Spleen (tissue), 11 donors: ENCODE measurements at regions not wholly inside any gene's neighbourhood (a gene's known extent, or its start where the extent isn't known, plus 50 kb on each side); places are given as distances from the start of the nearest gene placed in this dataset.

Experiments
- DNase-seq: peaks from one replicate; pipeline ENCODE4 v3.0.0-alpha.2; 2020
- H3K27ac ChIP-seq, 8 donors: fragments of 200-600 bp; sonication (generic) in 7 of 8; 1 replicate in 4 of 8; 2 replicates in 4 of 8; pipeline versions ENCODE4 v1.5.0 to v1.8.0; 2016 to 2021; ENCODE audit warnings: inconsistent platforms in 4 of 8, mild to moderate bottlenecking in 4 of 8, moderate library complexity in 1 of 8
- H3K27me3 ChIP-seq, 7 donors: fragments of 200-600 bp; sonication (generic) in 6 of 7; replicated peaks in 1 of 7; 1 replicate in 4 of 7; 2 replicates in 3 of 7; pipeline versions ENCODE4 v1.5.0 to v1.8.0; 2016 to 2021; ENCODE audit warnings: inconsistent platforms in 3 of 7, mild to moderate bottlenecking in 1 of 7
- H3K36me3 ChIP-seq, 6 donors: fragments of 200-600 bp; sonication (generic) in 5 of 6; 1 replicate in 4 of 6; 2 replicates in 2 of 6; pipeline versions ENCODE4 v1.5.0 to v1.8.0; 2016 to 2021; ENCODE audit warnings: inconsistent platforms in 2 of 6
- H3K4me1 ChIP-seq, 6 donors: fragments of 200-600 bp; sonication (generic) in 5 of 6; 1 replicate in 3 of 6; 2 replicates in 3 of 6; pipeline versions ENCODE4 v1.5.0 to v1.8.0; 2016 to 2021; ENCODE audit warnings: inconsistent platforms in 3 of 6
- H3K4me3 ChIP-seq, 8 donors: fragments of 200-600 bp; sonication (generic) in 7 of 8; 1 replicate in 4 of 8; 2 replicates in 4 of 8; pipeline versions ENCODE4 v1.5.0 to v1.8.0; 2016 to 2021; ENCODE audit warnings: inconsistent platforms in 4 of 8, mild to moderate bottlenecking in 4 of 8, moderate library complexity in 2 of 8
- H3K9me3 ChIP-seq, 8 donors: fragments of 200-600 bp; sonication (generic) in 7 of 8; 1 replicate in 4 of 8; 2 replicates in 4 of 8; pipeline versions ENCODE4 v1.5.0 to v1.8.0; 2016 to 2021; ENCODE audit warnings: inconsistent platforms in 4 of 8
- CTCF ChIP-seq, 11 experiments: fragments of 200-600 bp in 7 of 11; fragments of 450-650 bp in 4 of 11; sonication (generic) in 4 of 11; IDR thresholded peaks in 8 of 11; conservative IDR thresholded peaks in 3 of 11; 1 replicate in 7 of 11; 2 replicates in 4 of 11; pipeline versions ENCODE4 v1.4.0 to v1.8.0; 2016 to 2021; ENCODE audit warnings: antibody characterized with exemption in 11 of 11, inconsistent platforms in 4 of 11, mild to moderate bottlenecking in 1 of 11
- POLR2A ChIP-seq, 3 donors: fragments of 450-650 bp; IDR thresholded peaks; one replicate each; pipeline ENCODE4 v1.5.1; 2017; ENCODE audit warnings: antibody characterized with exemption in 3 of 3, mild to moderate bottlenecking in 1 of 3
- POLR2AphosphoS5 ChIP-seq, 3 donors: sonication (generic); formaldehyde crosslinking; IDR thresholded peaks; one replicate each; pipeline ENCODE4 v1.5.1; 2017; ENCODE audit warnings: antibody characterized with exemption in 3 of 3
- WGBS, 5 donors: extraction: QIAGEN DNeasy Blood & Tissue Kit in 3 of 5; methylation state at CpG; one replicate each; pipeline versions ENCODE4 v1.1.5 to v1.1.7; 2013 to 2018; 5-methylcytosine and 5-hydroxymethylcytosine counted together
- intact Hi-C: fragments of 100-400 bp; cut with DNase I; formaldehyde crosslinking; loops from one replicate; pipeline ENCODE4 v1.15.0; 2023; ENCODE audit warnings: low total_unique reads
- donor health status: healthy with polysubstance abuse.
- donor health status: DM: no; HTN: no; CAD: no; lungs with moderate emphysema.
- donor health status: DM: no; HTN: no; CAD: no.
- donor health status: Bipolar disorder and iron deficiency.
- donor health status: healthy.
- donor health status: DM: no; HTN: no; CAD: no.
- donor health status: DM: yes; HTN: yes; CAD: no.

GRCh38 chr11:72507050-72507449, 72.7 kb upstream of the CLPB start:
- Histone ChIP-seq H3K36me3 (no peaks in the 10 kb centered on the region), H3K9me3 (peaks cover 0 to 49% (median 31%) of the 10 kb centered on the region in 8 donors), H3K27ac (no peak overlapping the region), H3K4me3 (no peak overlapping the region), H3K4me1 (no peaks in the 10 kb centered on the region), H3K27me3 (no peaks in the 10 kb centered on the region)
- no peak for DNase-seq
- TF ChIP-seq CTCF (IDR thresholded peaks at IDR 0.05 in 8 of 11, conservative IDR thresholded peaks at IDR 0.05 in 3 of 11) (no peak), POLR2AphosphoS5 (IDR thresholded peaks at IDR 0.05) (no peak), POLR2A (IDR thresholded peaks at IDR 0.05) (no peak)
- WGBS, 5 donors, result 84 to 94% (median 91%) methylated on average over 2 of the region's 2 CpGs
- intact Hi-C loops, result no loop called here

GRCh38 chr11:72497731-72498130, 63.4 kb upstream of the CLPB start:
- Histone ChIP-seq H3K27me3 (no peaks in the 10 kb centered on the region), H3K9me3 (peaks cover 3 to 16% (median 14%) of the 10 kb centered on the region in 8 donors), H3K4me1 (no peaks in the 10 kb centered on the region), H3K36me3 (no peaks in the 10 kb centered on the region), H3K4me3 (no peak overlapping the region), H3K27ac (no peak overlapping the region)
- TF ChIP-seq CTCF (IDR thresholded peaks at IDR 0.05 in 8 of 11, conservative IDR thresholded peaks at IDR 0.05 in 3 of 11) (no peak), POLR2AphosphoS5 (IDR thresholded peaks at IDR 0.05) (no peak), POLR2A (IDR thresholded peaks at IDR 0.05) (no peak)
- no peak for DNase-seq
- WGBS, 5 donors, result 44 to 84% (median 68%) methylated on average over 3 of the region's 3 CpGs
- intact Hi-C loops, result no loop called here

GRCh38 chr11:72494109-72494429, 59.7 kb upstream of the CLPB start:
- Histone ChIP-seq H3K36me3 (no peaks in the 10 kb centered on the region), H3K4me3 (no peak overlapping the region), H3K4me1 (no peaks in the 10 kb centered on the region), H3K27ac (no peak overlapping the region), H3K27me3 (no peaks in the 10 kb centered on the region), H3K9me3 (no peaks in the 10 kb centered on the region)
- no peak for DNase-seq
- 46 to 65% (median 50%) methylated on average over 1 of the region's 1 CpG for WGBS, 5 donors
- TF ChIP-seq POLR2AphosphoS5 (IDR thresholded peaks at IDR 0.05), result no peak
- TF ChIP-seq CTCF (IDR thresholded peaks at IDR 0.05 in 8 of 11, conservative IDR thresholded peaks at IDR 0.05 in 3 of 11), result no peak
- no peak for TF ChIP-seq POLR2A (IDR thresholded peaks at IDR 0.05)
- intact Hi-C loops, result no loop called here

- no peaks in the 10 kb centered on the region for H3K36me3 ChIP-seq
- intact Hi-C loops, result no loop called here
- TF ChIP-seq POLR2A (IDR thresholded peaks at IDR 0.05) (no peak), POLR2AphosphoS5 (IDR thresholded peaks at IDR 0.05) (no peak), CTCF (IDR thresholded peaks at IDR 0.05 in 8 of 11, conservative IDR thresholded peaks at IDR 0.05 in 3 of 11) (no peak)
- no peak overlapping the region for H3K27ac ChIP-seq
- WGBS, 5 donors, result 50 to 73% (median 60%) methylated on average over 2 of the region's 2 CpGs
- no peaks in the 10 kb centered on the region for H3K4me1 ChIP-seq
- DNase-seq, result no peak
- H3K4me3 ChIP-seq, result no peak overlapping the region
- no peaks in the 10 kb centered on the region for H3K27me3 ChIP-seq
- H3K9me3 ChIP-seq, result no peaks in the 10 kb centered on the region
Observed at GRCh38 chr11:72493426-72494108, 59.2 kb upstream of the CLPB start.
